Liver (tissue), 8 donors: ENCODE measurements at regions not wholly inside any gene's neighbourhood (a gene's known extent, or its start where the extent isn't known, plus 50 kb on each side); places are given as distances from the start of the nearest gene placed in this dataset.

ENCODE experiments used
- DNase-seq: peaks from one replicate; pipeline ENCODE4 v3.0.0-alpha.2; 2017; ENCODE audit warnings: low spot score
- H3K27ac ChIP-seq, 2 donors: one replicate each; pipeline ENCODE4 v1.7.0; 2013; ENCODE audit warnings: inconsistent platforms in 2 of 2, low read length in 2 of 2, control low read depth in 1 of 2, low read depth in 1 of 2, mild to moderate bottlenecking in 1 of 2
- H3K27me3 ChIP-seq, 4 donors: one replicate each; pipeline versions ENCODE4 v1.6.1 to v1.7.0; 2013; ENCODE audit warnings: low read length in 3 of 4, inconsistent platforms in 1 of 4, mild to moderate bottlenecking in 1 of 4, moderate library complexity in 1 of 4; ENCODE audit not compliant: control insufficient read depth in 4 of 4, insufficient read depth in 4 of 4
- H3K36me3 ChIP-seq, 4 donors: one replicate each; pipeline versions ENCODE4 v1.6.1 to v1.7.0; 2013; ENCODE audit warnings: low read length in 3 of 4, mild to moderate bottlenecking in 3 of 4, low read depth in 1 of 4, moderate library complexity in 1 of 4; ENCODE audit not compliant: control insufficient read depth in 4 of 4, insufficient read depth in 3 of 4
- H3K4me1 ChIP-seq, 4 donors: one replicate each; pipeline versions ENCODE4 v1.6.1 to v1.7.0; 2013; ENCODE audit warnings: low read length in 3 of 4, mild to moderate bottlenecking in 3 of 4, moderate library complexity in 1 of 4; ENCODE audit not compliant: control insufficient read depth in 4 of 4, insufficient read depth in 4 of 4
- H3K4me3 ChIP-seq, 3 donors: one replicate each; pipeline versions ENCODE4 v1.6.1 to v1.7.0; 2013; ENCODE audit warnings: low read length in 3 of 3, control low read depth in 1 of 3, low read depth in 1 of 3, mild to moderate bottlenecking in 1 of 3
- H3K9ac ChIP-seq, 2 donors: one replicate each; pipeline ENCODE4 v1.7.0; 2013; ENCODE audit warnings: low read length in 2 of 2, mild to moderate bottlenecking in 2 of 2, moderate library complexity in 2 of 2, control low read depth in 1 of 2, low read depth in 1 of 2
- H3K9me3 ChIP-seq, 4 donors: one replicate each; pipeline versions ENCODE4 v1.6.1 to v1.7.0; 2013; ENCODE audit warnings: low read length in 3 of 4; ENCODE audit not compliant: control insufficient read depth in 4 of 4
- EGR1 ChIP-seq, 2 donors: IDR thresholded peaks; 2 replicates each; pipeline ENCODE4 v1.6.1; 2016 to 2018; ENCODE audit warnings: antibody characterized with exemption in 2 of 2, low read depth in 2 of 2
- FOXA1 ChIP-seq: IDR thresholded peaks from 2 replicates; pipeline ENCODE4 v1.6.1; 2016; ENCODE audit warnings: antibody characterized with exemption
- FOXA2 ChIP-seq: IDR thresholded peaks from 2 replicates; pipeline ENCODE4 v1.6.1; 2016; ENCODE audit warnings: antibody characterized with exemption
- GABPA ChIP-seq, 2 donors: IDR thresholded peaks in 1 of 2; conservative IDR thresholded peaks in 1 of 2; 2 replicates each; pipeline ENCODE4 v1.6.1; 2016; ENCODE audit warnings: antibody characterized with exemption in 2 of 2, mild to moderate bottlenecking in 1 of 2, moderate library complexity in 1 of 2
- HNF4A ChIP-seq, 2 donors: conservative IDR thresholded peaks; 2 replicates each; pipeline ENCODE4 v1.6.1; 2016; ENCODE audit warnings: antibody characterized with exemption in 2 of 2, mild to moderate bottlenecking in 2 of 2
- HNF4G ChIP-seq: IDR thresholded peaks from 2 replicates; pipeline ENCODE4 v1.6.1; 2016; ENCODE audit warnings: antibody characterized with exemption
- JUND ChIP-seq, 2 donors: IDR thresholded peaks; 2 replicates each; pipeline ENCODE4 v1.6.1; 2016; ENCODE audit warnings: antibody characterized with exemption in 2 of 2
- NR2F2 ChIP-seq: IDR thresholded peaks from 2 replicates; pipeline ENCODE4 v1.6.1; 2016; ENCODE audit warnings: antibody characterized with exemption
- RAD21 ChIP-seq, 2 donors: IDR thresholded peaks; 2 replicates each; pipeline ENCODE4 v1.6.1; 2016; ENCODE audit warnings: antibody characterized with exemption in 2 of 2, mild to moderate bottlenecking in 2 of 2
- REST ChIP-seq: IDR thresholded peaks from 2 replicates; pipeline ENCODE4 v1.6.1; 2016; ENCODE audit warnings: antibody characterized with exemption, mild to moderate bottlenecking
- RXRA ChIP-seq, 2 donors: IDR thresholded peaks; 2 replicates each; pipeline ENCODE4 v1.6.1; 2017 to 2018; ENCODE audit warnings: antibody characterized with exemption in 2 of 2, mild to moderate bottlenecking in 1 of 2
- SP1 ChIP-seq: IDR thresholded peaks from 2 replicates; pipeline ENCODE4 v1.6.1; 2018; ENCODE audit warnings: antibody characterized with exemption, mild to moderate bottlenecking
- TAF1 ChIP-seq: conservative IDR thresholded peaks from 2 replicates; pipeline ENCODE4 v1.6.1; 2016; ENCODE audit warnings: antibody characterized with exemption, mild to moderate bottlenecking
- YY1 ChIP-seq: IDR thresholded peaks from 2 replicates; pipeline ENCODE4 v1.6.1; 2016; ENCODE audit warnings: antibody characterized with exemption, mild to moderate bottlenecking
- ZBTB33 ChIP-seq: IDR thresholded peaks from 2 replicates; pipeline ENCODE4 v1.6.1; 2016; ENCODE audit warnings: antibody characterized with exemption
- WGBS: extraction: QIAGEN DNeasy Blood & Tissue Kit; methylation state at CpG from one replicate; pipeline ENCODE4 v1.1.7; 2013; 5-methylcytosine and 5-hydroxymethylcytosine counted together
- TF ChIP-seq, protein P1 (sequence below): IDR thresholded peaks from 2 replicates; pipeline ENCODE4 v1.6.1; 2016; ENCODE audit warnings: antibody characterized with exemption
- TF ChIP-seq, protein P2 (sequence below): fragments of 150-350 bp; IDR thresholded peaks from 2 replicates; pipeline ENCODE4 v1.5.1; 2017; ENCODE audit warnings: improper control_type of control experiment, low read depth, low read length; ENCODE audit not compliant: missing input control
- TF ChIP-seq, protein P3 (sequence below): IDR thresholded peaks from 2 replicates; pipeline ENCODE4 v1.6.1; 2016; ENCODE audit warnings: antibody characterized with exemption
- donor health status: healthy.
- donor health status: healthy.
- donor health status: healthy.
- donor health status: healthy.
- donor health status: healthy.

GRCh38 chr13:105725887-105726286 lies 809.6 kb downstream of the EFNB2 start:
- H3K9me3 ChIP-seq, result no peaks in the 10 kb centered on the region
- TF ChIP-seq GABPA (IDR thresholded peaks at IDR 0.05 in 1 of 2, conservative IDR thresholded peaks at IDR 0.05 in 1 of 2), result no peak
- no peak for TF ChIP-seq YY1
- no peak for TF ChIP-seq SP1
- TF ChIP-seq EGR1 (IDR thresholded peaks at IDR 0.05; ENCODE audit: low read depth in 2 of 2), result no peak
- TF ChIP-seq FOXA2, result no peak
- no peak for TF ChIP-seq NR2F2
- no peak for TF ChIP-seq FOXA1
- no peak for TF ChIP-seq HNF4A (conservative IDR thresholded peaks at IDR 0.05)
- TF ChIP-seq ZBTB33, result no peak
- TF ChIP-seq, protein P1, sequence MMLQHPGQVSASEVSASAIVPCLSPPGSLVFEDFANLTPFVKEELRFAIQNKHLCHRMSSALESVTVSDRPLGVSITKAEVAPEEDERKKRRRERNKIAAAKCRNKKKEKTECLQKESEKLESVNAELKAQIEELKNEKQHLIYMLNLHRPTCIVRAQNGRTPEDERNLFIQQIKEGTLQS, result no peak
- TF ChIP-seq TAF1, result no peak
- no peak for TF ChIP-seq REST
- TF ChIP-seq RAD21 (IDR thresholded peaks at IDR 0.05), result no peak
- no peak for TF ChIP-seq HNF4G
- TF ChIP-seq, protein P2, sequence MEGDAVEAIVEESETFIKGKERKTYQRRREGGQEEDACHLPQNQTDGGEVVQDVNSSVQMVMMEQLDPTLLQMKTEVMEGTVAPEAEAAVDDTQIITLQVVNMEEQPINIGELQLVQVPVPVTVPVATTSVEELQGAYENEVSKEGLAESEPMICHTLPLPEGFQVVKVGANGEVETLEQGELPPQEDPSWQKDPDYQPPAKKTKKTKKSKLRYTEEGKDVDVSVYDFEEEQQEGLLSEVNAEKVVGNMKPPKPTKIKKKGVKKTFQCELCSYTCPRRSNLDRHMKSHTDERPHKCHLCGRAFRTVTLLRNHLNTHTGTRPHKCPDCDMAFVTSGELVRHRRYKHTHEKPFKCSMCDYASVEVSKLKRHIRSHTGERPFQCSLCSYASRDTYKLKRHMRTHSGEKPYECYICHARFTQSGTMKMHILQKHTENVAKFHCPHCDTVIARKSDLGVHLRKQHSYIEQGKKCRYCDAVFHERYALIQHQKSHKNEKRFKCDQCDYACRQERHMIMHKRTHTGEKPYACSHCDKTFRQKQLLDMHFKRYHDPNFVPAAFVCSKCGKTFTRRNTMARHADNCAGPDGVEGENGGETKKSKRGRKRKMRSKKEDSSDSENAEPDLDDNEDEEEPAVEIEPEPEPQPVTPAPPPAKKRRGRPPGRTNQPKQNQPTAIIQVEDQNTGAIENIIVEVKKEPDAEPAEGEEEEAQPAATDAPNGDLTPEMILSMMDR, result no peak
- TF ChIP-seq JUND (IDR thresholded peaks at IDR 0.05), result no peak
- TF ChIP-seq RXRA (IDR thresholded peaks at IDR 0.05), result no peak
- TF ChIP-seq, protein P3, sequence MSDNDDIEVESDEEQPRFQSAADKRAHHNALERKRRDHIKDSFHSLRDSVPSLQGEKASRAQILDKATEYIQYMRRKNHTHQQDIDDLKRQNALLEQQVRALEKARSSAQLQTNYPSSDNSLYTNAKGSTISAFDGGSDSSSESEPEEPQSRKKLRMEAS, result no peak
- no peak overlapping the region for H3K9ac ChIP-seq
- 81% methylated on average over 8 of the region's 8 CpGs for WGBS
- DNase-seq, result no peak
- H3K27me3 ChIP-seq, result peaks cover 0 to 3% (median 0%) of the 10 kb centered on the region in 4 donors
- H3K27ac ChIP-seq, result no peak overlapping the region
- no peaks in the 10 kb centered on the region for H3K4me1 ChIP-seq
- H3K36me3 ChIP-seq, result no peaks in the 10 kb centered on the region
- H3K4me3 ChIP-seq, result no peak overlapping the region

DNA sequence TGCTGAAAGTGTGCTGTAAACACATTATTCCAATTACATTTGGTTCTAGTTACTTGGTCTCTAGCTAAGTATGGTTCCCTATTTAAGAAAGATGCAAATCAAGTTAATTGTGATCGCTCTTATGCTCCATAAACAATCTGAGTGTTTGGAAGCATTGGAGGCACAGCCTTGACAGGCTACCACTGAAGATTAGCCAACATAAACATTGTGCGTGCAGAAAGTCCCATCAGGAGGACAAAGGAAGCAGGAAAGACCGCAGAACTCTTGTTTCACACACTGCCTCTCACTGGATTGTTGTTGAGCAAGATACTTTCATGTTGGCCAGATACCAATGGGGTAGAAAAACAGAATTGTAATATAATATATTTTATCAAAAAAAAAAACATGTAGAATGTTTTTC lies 814.4 kb downstream of the EFNB2 start:
- no peaks in the 10 kb centered on the region for H3K4me1 ChIP-seq
- TF ChIP-seq, protein P2, result no peak
- TF ChIP-seq SP1 (no peak), FOXA2 (no peak), ZBTB33 (no peak)
- no peak overlapping the region for H3K27ac ChIP-seq
- DNase-seq, result no peak
- H3K36me3 ChIP-seq, result no peaks in the 10 kb centered on the region
- H3K4me3 ChIP-seq, result no peak overlapping the region
- no peaks in the 10 kb centered on the region for H3K9me3 ChIP-seq
- WGBS, result 67% methylated on average over 3 of the region's 3 CpGs
- no peak overlapping the region for H3K9ac ChIP-seq
- no peaks in the 10 kb centered on the region for H3K27me3 ChIP-seq
